H1 (cell line): ENCODE measurements at regions not wholly inside any gene's neighbourhood (a gene's known extent, or its start where the extent isn't known, plus 50 kb on each side); places are given as distances from the start of the nearest gene placed in this dataset.

Source experiments
- ATF2 ChIP-seq: IDR thresholded peaks from 2 replicates; pipeline ENCODE4 v1.6.1; 2012; ENCODE audit warnings: low read length, inconsistent platforms
- EGR1 ChIP-seq: IDR thresholded peaks from 2 replicates; pipeline ENCODE4 v1.6.1; 2011; ENCODE audit warnings: low read depth, low read length, borderline replicate concordance
- EZH2 ChIP-seq: fragments of 200-600 bp; sonication (generic); IDR thresholded peaks from 2 replicates; pipeline ENCODE4 v1.7.1; 2012; ENCODE audit warnings: low read depth, mild to moderate bottlenecking, moderate library complexity, low read length, inconsistent platforms; ENCODE audit not compliant: severe bottlenecking
- NRF1 ChIP-seq: IDR thresholded peaks from 2 replicates; pipeline ENCODE4 v1.6.1; 2011; ENCODE audit warnings: mild to moderate bottlenecking, low read depth, low read length, improper control_type of control experiment
- RFX5 ChIP-seq: IDR thresholded peaks from 2 replicates; pipeline ENCODE4 v1.6.1; 2011; ENCODE audit warnings: low read depth, low read length, improper control_type of control experiment, borderline replicate concordance
- TF ChIP-seq, protein P1 (sequence below), 3 experiments: IDR thresholded peaks; 1 replicate in 2 of 3; 2 replicates in 1 of 3; pipeline versions ENCODE4 v1.5.1 to v1.6.1; 2011; ENCODE audit warnings: low read length in 3 of 3, mild to moderate bottlenecking in 3 of 3, inconsistent platforms in 2 of 3, low read depth in 1 of 3, moderate library complexity in 1 of 3; ENCODE audit not compliant: insufficient read depth in 1 of 3; ENCODE audit errors: control extremely low read depth in 1 of 3

GRCh38 chr3:44185396-44185915, 56.2 kb upstream of the TOPAZ1 start:
- TF ChIP-seq, protein P1, sequence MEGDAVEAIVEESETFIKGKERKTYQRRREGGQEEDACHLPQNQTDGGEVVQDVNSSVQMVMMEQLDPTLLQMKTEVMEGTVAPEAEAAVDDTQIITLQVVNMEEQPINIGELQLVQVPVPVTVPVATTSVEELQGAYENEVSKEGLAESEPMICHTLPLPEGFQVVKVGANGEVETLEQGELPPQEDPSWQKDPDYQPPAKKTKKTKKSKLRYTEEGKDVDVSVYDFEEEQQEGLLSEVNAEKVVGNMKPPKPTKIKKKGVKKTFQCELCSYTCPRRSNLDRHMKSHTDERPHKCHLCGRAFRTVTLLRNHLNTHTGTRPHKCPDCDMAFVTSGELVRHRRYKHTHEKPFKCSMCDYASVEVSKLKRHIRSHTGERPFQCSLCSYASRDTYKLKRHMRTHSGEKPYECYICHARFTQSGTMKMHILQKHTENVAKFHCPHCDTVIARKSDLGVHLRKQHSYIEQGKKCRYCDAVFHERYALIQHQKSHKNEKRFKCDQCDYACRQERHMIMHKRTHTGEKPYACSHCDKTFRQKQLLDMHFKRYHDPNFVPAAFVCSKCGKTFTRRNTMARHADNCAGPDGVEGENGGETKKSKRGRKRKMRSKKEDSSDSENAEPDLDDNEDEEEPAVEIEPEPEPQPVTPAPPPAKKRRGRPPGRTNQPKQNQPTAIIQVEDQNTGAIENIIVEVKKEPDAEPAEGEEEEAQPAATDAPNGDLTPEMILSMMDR (IDR thresholded peaks at IDR 0.05; ENCODE audit: control extremely low read depth in 1 of 3, insufficient read depth in 1 of 3, low read depth in 1 of 3, low read length in 3 of 3): no peak
- TF ChIP-seq ATF2 (no peak), NRF1 (no peak), RFX5 (no peak), EZH2 (no peak), EGR1 (no peak)
